ENCODE measurements at regions not wholly inside any gene's neighbourhood (a gene's known extent, or its start where the extent isn't known, plus 50 kb on each side); places are given as distances from the start of the nearest gene placed in this dataset.

DNA sequence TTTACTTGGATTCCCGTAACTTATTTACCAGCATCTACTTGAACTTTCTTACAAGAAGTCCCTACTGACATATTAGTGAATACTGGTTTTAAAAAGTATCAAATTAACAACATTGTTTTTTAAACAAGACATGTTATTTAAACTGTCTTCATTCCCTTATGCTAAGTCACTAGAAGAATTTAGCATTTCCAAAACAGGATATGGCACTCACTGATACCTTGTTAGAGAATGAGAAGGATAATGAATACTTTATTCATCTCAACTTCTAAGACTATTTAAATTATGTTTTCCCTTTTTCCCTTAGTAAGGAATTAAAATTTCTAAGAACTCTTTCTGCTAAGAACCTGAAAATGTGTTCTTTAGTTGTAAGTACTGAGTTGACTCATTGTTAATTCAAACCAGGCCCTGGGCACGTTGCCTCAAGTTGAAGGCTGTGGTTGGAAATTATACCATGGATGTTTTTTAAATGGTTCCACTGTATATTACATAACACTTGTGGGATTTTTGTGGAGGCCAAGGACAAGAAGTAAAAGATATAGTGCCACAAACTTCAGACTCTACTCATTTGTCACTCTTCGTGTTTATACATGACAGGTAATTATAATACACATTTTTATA is 219.0 kb upstream of the EDIL3 start:
- no peak overlapping the region for H3K27ac ChIP-seq (ENCODE audit: low read depth, low read length)
- H3K4me2 ChIP-seq (ENCODE audit: insufficient read depth, low read length) = no peak overlapping the region
- H3K27me3 ChIP-seq (ENCODE audit: insufficient read depth, low read length) = no peaks in the 10 kb centered on the region
- H3K9me3 ChIP-seq (ENCODE audit: low read depth, low read length) = no peaks in the 10 kb centered on the region
- H4K20me1 ChIP-seq (ENCODE audit: insufficient read depth, low read length) = no peaks in the 10 kb centered on the region
- H3K4me3 ChIP-seq (ENCODE audit: insufficient read depth, low read length) = no peak overlapping the region
- H3K79me2 ChIP-seq (ENCODE audit: insufficient read depth, low read length) = no peaks in the 10 kb centered on the region
- DNase-seq (ENCODE audit: insufficient read length, low spot score, missing footprints) = no peak
- H2AFZ ChIP-seq (ENCODE audit: low read length) = no peak overlapping the region
- H3K4me1 ChIP-seq (ENCODE audit: insufficient read depth, low read length) = peaks cover 15% of the 10 kb centered on the region
- H3K36me3 ChIP-seq (ENCODE audit: insufficient read depth, low read length) = no peaks in the 10 kb centered on the region
- TF ChIP-seq, protein P1, sequence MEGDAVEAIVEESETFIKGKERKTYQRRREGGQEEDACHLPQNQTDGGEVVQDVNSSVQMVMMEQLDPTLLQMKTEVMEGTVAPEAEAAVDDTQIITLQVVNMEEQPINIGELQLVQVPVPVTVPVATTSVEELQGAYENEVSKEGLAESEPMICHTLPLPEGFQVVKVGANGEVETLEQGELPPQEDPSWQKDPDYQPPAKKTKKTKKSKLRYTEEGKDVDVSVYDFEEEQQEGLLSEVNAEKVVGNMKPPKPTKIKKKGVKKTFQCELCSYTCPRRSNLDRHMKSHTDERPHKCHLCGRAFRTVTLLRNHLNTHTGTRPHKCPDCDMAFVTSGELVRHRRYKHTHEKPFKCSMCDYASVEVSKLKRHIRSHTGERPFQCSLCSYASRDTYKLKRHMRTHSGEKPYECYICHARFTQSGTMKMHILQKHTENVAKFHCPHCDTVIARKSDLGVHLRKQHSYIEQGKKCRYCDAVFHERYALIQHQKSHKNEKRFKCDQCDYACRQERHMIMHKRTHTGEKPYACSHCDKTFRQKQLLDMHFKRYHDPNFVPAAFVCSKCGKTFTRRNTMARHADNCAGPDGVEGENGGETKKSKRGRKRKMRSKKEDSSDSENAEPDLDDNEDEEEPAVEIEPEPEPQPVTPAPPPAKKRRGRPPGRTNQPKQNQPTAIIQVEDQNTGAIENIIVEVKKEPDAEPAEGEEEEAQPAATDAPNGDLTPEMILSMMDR (IDR thresholded peaks at IDR 0.05; ENCODE audit: extremely low read depth, low read depth, low read length) = no peak

DNA sequence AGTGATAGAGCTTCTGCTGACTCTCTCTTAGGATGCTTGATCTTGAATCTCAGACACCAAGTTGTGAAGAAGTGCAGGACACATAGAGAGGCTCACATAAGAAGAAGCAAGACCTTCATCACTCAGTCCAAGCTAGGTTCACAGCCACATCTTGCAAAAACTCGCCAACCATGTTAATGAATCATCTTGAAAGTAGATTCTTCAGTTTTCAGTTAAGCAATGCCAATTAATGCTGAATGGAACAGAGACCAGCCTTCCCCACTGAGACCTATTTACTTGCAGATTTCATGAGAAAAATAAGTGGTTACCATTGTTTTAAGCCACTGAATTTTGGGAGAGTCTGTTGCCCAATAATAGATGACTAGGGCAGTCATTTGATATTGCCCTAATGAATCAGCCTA is 217.7 kb upstream of the EDIL3 start:
- Histone ChIP-seq H4K20me1 (ENCODE audit: insufficient read depth, low read length) (no peaks in the 10 kb centered on the region), H3K9me3 (ENCODE audit: low read depth, low read length) (no peaks in the 10 kb centered on the region), H3K27ac (ENCODE audit: low read depth, low read length) (no peak overlapping the region), H3K4me1 (ENCODE audit: insufficient read depth, low read length) (peaks cover 15% of the 10 kb centered on the region), H3K27me3 (ENCODE audit: insufficient read depth, low read length) (no peaks in the 10 kb centered on the region), H3K4me2 (ENCODE audit: insufficient read depth, low read length) (peak overlapping the region; percentile 12), H3K79me2 (ENCODE audit: insufficient read depth, low read length) (no peaks in the 10 kb centered on the region), H3K4me3 (ENCODE audit: insufficient read depth, low read length) (no peak overlapping the region), H3K36me3 (ENCODE audit: insufficient read depth, low read length) (no peaks in the 10 kb centered on the region), H2AFZ (ENCODE audit: low read length) (no peak overlapping the region)
- DNase-seq (ENCODE audit: insufficient read length, low spot score, missing footprints) = peak; percentile 11
- TF ChIP-seq, protein P1 (IDR thresholded peaks at IDR 0.05; ENCODE audit: extremely low read depth, low read depth, low read length) = no peak

DNA sequence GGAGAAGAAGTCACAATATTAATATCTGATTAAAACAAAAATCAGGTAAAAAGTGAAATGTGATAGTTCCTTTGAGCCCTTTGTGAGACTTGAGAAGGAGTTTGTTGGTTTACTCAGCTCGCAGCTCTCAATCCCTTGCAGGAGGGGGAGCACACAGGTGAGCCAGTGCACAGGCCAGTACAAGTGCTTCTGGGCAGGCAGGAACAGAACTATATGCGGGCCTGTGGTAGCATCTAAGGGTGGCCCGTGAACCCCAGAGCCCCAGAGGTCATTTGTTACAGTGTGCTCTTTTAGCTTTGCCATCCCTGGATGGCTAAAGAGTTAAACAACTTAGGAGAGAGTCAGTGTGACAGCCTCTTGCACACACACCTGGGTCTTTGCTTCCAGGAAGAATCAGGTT is 215.3 kb upstream of the EDIL3 start:
- DNase-seq (ENCODE audit: insufficient read length, low spot score, missing footprints) = no peak
- H3K36me3 ChIP-seq (ENCODE audit: insufficient read depth, low read length) = no peaks in the 10 kb centered on the region
- TF ChIP-seq, protein P1 (IDR thresholded peaks at IDR 0.05; ENCODE audit: extremely low read depth, low read depth, low read length) = no peak
- no peak overlapping the region for H3K4me2 ChIP-seq (ENCODE audit: insufficient read depth, low read length)
- peaks cover 15% of the 10 kb centered on the region for H3K4me1 ChIP-seq (ENCODE audit: insufficient read depth, low read length)
- H3K27me3 ChIP-seq (ENCODE audit: insufficient read depth, low read length) = no peaks in the 10 kb centered on the region
- no peaks in the 10 kb centered on the region for H3K9me3 ChIP-seq (ENCODE audit: low read depth, low read length)
- no peak overlapping the region for H3K27ac ChIP-seq (ENCODE audit: low read depth, low read length)
- H3K4me3 ChIP-seq (ENCODE audit: insufficient read depth, low read length) = no peak overlapping the region
- no peaks in the 10 kb centered on the region for H3K79me2 ChIP-seq (ENCODE audit: insufficient read depth, low read length)
- H4K20me1 ChIP-seq (ENCODE audit: insufficient read depth, low read length) = no peaks in the 10 kb centered on the region
- no peak overlapping the region for H2AFZ ChIP-seq (ENCODE audit: low read length)

DNA sequence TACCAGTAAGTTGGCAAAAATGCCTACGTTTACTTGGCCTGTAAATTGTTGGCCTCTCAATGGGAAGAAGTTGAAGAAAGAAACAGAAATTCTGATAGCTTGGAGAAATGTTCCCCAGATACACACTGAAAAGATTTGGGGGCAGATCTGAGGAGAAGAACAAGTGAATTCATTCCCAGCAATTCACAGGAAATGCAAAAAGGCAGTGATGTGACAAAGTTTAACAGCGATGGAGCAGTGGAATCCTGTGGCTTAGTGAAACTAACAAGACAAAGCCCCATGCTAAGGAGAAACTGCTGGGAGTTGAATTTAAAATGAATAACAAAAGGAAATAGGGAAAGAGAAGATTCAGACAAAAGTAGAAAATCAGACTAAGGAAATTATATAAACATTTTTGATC is 213.2 kb upstream of the EDIL3 start:
- Histone ChIP-seq H4K20me1 (ENCODE audit: insufficient read depth, low read length) (no peaks in the 10 kb centered on the region), H3K27me3 (ENCODE audit: insufficient read depth, low read length) (no peaks in the 10 kb centered on the region), H3K79me2 (ENCODE audit: insufficient read depth, low read length) (no peaks in the 10 kb centered on the region), H3K36me3 (ENCODE audit: insufficient read depth, low read length) (no peaks in the 10 kb centered on the region), H3K4me2 (ENCODE audit: insufficient read depth, low read length) (no peak overlapping the region), H3K4me3 (ENCODE audit: insufficient read depth, low read length) (no peak overlapping the region), H3K27ac (ENCODE audit: low read depth, low read length) (no peak overlapping the region), H2AFZ (ENCODE audit: low read length) (no peak overlapping the region), H3K4me1 (ENCODE audit: insufficient read depth, low read length) (peaks cover 7% of the 10 kb centered on the region), H3K9me3 (ENCODE audit: low read depth, low read length) (no peaks in the 10 kb centered on the region)
- DNase-seq (ENCODE audit: insufficient read length, low spot score, missing footprints) = no peak
- TF ChIP-seq, protein P1 (IDR thresholded peaks at IDR 0.05; ENCODE audit: extremely low read depth, low read depth, low read length) = no peak

All from osteoblast (primary cell).